DND-41 (cell line): ENCODE measurements at regions not wholly inside any gene's neighbourhood (a gene's known extent, or its start where the extent isn't known, plus 50 kb on each side); places are given as distances from the start of the nearest gene placed in this dataset.

Experiments used
- ATAC-seq: fragments of 200-7000 bp; cut with Tn5 transposase; 3 replicates; pipeline ENCODE4 v1.9.1; 2021; ENCODE audit warnings: low read depth; ENCODE audit not compliant: insufficient read depth
- DNase-seq: peaks from one replicate; pipeline ENCODE4 v3.0.0-alpha.2; 2020
- H2AFZ ChIP-seq: 2 replicates; pipeline ENCODE4 v1.6.0; 2012; ENCODE audit warnings: low read depth, low read length
- H3K27ac ChIP-seq: 2 replicates; pipeline ENCODE4 v1.5.1; 2012; ENCODE audit warnings: low read length, inconsistent platforms
- H3K27me3 ChIP-seq: fragments of 200-600 bp; sonication (generic); 2 replicates; pipeline ENCODE4 v1.6.0; 2012; ENCODE audit warnings: low read length, mild to moderate bottlenecking, inconsistent platforms; ENCODE audit not compliant: insufficient read depth, poor library complexity
- H3K36me3 ChIP-seq: 2 replicates; pipeline ENCODE4 v1.5.1; 2012; ENCODE audit warnings: low read length, inconsistent platforms; ENCODE audit not compliant: insufficient read depth
- H3K4me1 ChIP-seq: 2 replicates; pipeline ENCODE4 v1.5.1; 2012; ENCODE audit warnings: mild to moderate bottlenecking, low read length; ENCODE audit not compliant: insufficient read depth
- H3K4me2 ChIP-seq: 2 replicates; pipeline ENCODE4 v1.6.0; 2012; ENCODE audit warnings: mild to moderate bottlenecking, moderate library complexity, low read length, inconsistent platforms; ENCODE audit not compliant: insufficient read depth
- H3K4me3 ChIP-seq, 2 experiments: fragments of 200-600 bp in 1 of 2; shearing (Covaris generic) in 1 of 2; 2 replicates each; pipeline ENCODE4 v1.5.1; 2012 to 2016; ENCODE audit warnings: inconsistent platforms in 2 of 2, low read length in 2 of 2, mild to moderate bottlenecking in 2 of 2, low read depth in 1 of 2, moderate library complexity in 1 of 2
- H3K79me2 ChIP-seq: 2 replicates; pipeline ENCODE4 v1.6.0; 2012; ENCODE audit warnings: low read length, inconsistent platforms; ENCODE audit not compliant: insufficient read depth
- H3K9ac ChIP-seq: 2 replicates; pipeline ENCODE4 v1.6.0; 2012; ENCODE audit warnings: low read depth, mild to moderate bottlenecking, inconsistent platforms, low read length, moderate library complexity
- H3K9me3 ChIP-seq: 2 replicates; pipeline ENCODE4 v1.5.1; 2012; ENCODE audit warnings: low read length, moderate library complexity, mild to moderate bottlenecking, inconsistent platforms; ENCODE audit not compliant: insufficient read depth, severe bottlenecking
- H4K20me1 ChIP-seq: 2 replicates; pipeline ENCODE4 v1.6.0; 2012; ENCODE audit warnings: low read length; ENCODE audit not compliant: insufficient read depth
- CTCF ChIP-seq: IDR thresholded peaks from 2 replicates; pipeline ENCODE4 v1.5.1; 2012; ENCODE audit warnings: borderline replicate concordance, low read length, moderate library complexity, mild to moderate bottlenecking; ENCODE audit not compliant: poor library complexity, severe bottlenecking; ENCODE audit errors: extremely low read depth
- EZH2 ChIP-seq: IDR thresholded peaks from 3 replicates; pipeline ENCODE4 v1.6.1; 2012; ENCODE audit warnings: borderline replicate concordance, low read depth, mild to moderate bottlenecking, moderate library complexity, low read length, inconsistent platforms; ENCODE audit not compliant: severe bottlenecking

DNA sequence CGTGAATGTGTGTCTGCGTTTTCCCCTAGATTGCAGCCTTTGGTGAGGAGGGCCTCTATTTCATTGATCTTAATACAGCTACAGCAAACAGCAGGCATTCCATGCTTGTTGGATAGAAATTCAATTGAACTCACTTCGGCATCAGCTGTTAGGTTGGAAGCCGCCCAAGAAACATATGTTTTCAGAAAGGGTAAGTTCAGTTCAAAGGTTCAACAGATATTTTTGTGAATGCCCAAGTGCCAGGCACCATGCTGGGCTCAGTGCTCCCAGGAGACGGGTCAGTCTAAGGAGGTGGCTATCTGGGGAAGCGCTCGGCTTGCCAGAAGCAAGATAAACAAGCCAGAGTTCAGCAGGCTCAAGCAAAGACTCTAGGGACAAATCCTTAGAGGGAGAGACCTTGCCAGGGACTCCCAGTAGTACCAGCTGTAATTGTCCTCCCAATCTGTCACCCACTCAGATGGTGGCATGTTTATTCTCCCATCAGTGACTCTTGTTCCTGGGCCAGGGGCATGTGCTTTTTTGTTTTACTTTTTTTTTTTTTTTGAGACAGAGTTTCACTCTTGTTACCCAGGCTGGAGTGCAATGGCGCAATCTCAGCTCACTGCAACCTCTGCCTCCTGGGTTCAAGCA is 64.5 kb upstream of the LARGE1 start:
- no peaks in the 10 kb centered on the region for H3K79me2 ChIP-seq
- H3K4me1 ChIP-seq: no peaks in the 10 kb centered on the region
- H4K20me1 ChIP-seq: no peaks in the 10 kb centered on the region
- H3K27ac ChIP-seq: no peak overlapping the region
- H2AFZ ChIP-seq: no peak overlapping the region
- H3K9ac ChIP-seq: no peak overlapping the region
- ATAC-seq (no peak), DNase-seq (no peak)
- H3K4me3 ChIP-seq: no peak overlapping the region
- H3K27me3 ChIP-seq: no peaks in the 10 kb centered on the region
- H3K4me2 ChIP-seq: no peak overlapping the region
- no peaks in the 10 kb centered on the region for H3K36me3 ChIP-seq
- TF ChIP-seq EZH2: no peak
- TF ChIP-seq CTCF: no peak
- no peaks in the 10 kb centered on the region for H3K9me3 ChIP-seq

GRCh38 chr22:33985506-33985905 is 65.2 kb upstream of the LARGE1 start:
- Histone ChIP-seq H3K9ac (no peak overlapping the region), H3K79me2 (no peaks in the 10 kb centered on the region), H3K4me2 (no peak overlapping the region), H3K4me3 (no peak overlapping the region), H2AFZ (no peak overlapping the region), H3K27me3 (no peaks in the 10 kb centered on the region), H3K36me3 (no peaks in the 10 kb centered on the region), H3K9me3 (no peaks in the 10 kb centered on the region), H3K27ac (no peak overlapping the region), H4K20me1 (no peaks in the 10 kb centered on the region), H3K4me1 (no peaks in the 10 kb centered on the region)
- TF ChIP-seq CTCF (no peak), EZH2 (no peak)
- ATAC-seq: no peak
- DNase-seq: no peak

DNA sequence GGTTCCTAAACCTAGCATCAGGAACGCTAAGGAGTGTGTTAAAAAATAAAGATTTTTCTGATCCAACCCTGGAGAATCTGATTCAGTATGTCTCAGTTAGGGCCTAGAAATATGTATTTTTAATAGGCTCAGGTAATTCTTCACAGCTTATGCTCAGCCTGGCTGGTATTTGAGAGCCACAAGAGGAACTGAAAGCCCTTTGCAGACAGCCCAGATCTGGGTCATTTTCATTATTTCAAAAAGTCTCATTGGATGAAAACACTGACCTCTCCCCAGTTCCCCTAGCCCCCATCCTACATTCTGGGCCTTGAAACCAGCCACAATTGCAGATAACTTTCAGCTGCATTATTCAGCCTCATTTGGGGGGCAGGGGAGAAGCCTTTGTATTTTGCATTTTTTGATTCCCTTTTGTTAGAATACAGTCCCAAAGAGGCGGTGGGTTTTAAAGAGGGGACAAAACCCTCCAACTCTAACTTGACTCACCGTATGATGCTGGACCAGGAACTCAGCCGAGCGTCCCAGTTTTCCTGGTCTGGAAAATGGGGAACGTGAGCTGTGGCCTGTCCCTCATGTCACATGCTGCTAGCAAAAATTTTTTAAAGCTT is 66.0 kb upstream of the LARGE1 start:
- TF ChIP-seq CTCF (no peak), EZH2 (no peak)
- H3K79me2 ChIP-seq: no peaks in the 10 kb centered on the region
- H3K4me1 ChIP-seq: no peaks in the 10 kb centered on the region
- H3K4me2 ChIP-seq: no peak overlapping the region
- H3K36me3 ChIP-seq: no peaks in the 10 kb centered on the region
- DNase-seq: no peak
- no peaks in the 10 kb centered on the region for H4K20me1 ChIP-seq
- H3K9ac ChIP-seq: no peak overlapping the region
- H3K4me3 ChIP-seq: no peak overlapping the region
- no peak overlapping the region for H2AFZ ChIP-seq
- H3K27ac ChIP-seq: no peak overlapping the region
- H3K9me3 ChIP-seq: no peaks in the 10 kb centered on the region
- no peaks in the 10 kb centered on the region for H3K27me3 ChIP-seq
- no peak for ATAC-seq
